HL-60/S4 treated with retinoic acid at 250 ng/mL for 4 days and 3 days (cell line): ENCODE measurements at regions not wholly inside any gene's neighbourhood (a gene's known extent, or its start where the extent isn't known, plus 50 kb on each side); places are given as distances from the start of the nearest gene placed in this dataset.

Source experiments
- in situ Hi-C: fragments of 300-500 bp; cut with MboI; formaldehyde crosslinking; loops from 2 replicates; pipeline ENCODE4 v1.7.0; 2022; ENCODE audit warnings: low sequenced_read_pairs

DNA sequence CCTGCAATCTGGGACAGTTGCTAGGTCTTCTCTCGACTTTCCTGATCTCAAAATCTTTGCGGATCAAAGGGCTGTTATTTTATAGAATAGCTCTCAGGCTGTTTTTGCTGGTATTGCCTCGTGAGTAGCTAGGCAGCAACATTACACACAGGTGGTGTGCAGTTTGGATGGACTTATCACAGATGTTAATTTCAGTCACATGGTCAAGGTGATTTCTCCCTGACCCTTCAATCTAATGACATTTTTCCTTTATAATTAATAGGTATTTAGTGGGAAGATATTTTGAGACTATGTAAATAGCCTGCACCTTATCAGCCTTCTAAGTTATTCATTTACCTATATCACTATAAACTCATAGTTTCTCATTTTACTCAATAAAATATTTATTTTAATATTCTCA is 309.6 kb upstream of the PRKCQ start:
- in situ Hi-C loops = no loop called here

DNA sequence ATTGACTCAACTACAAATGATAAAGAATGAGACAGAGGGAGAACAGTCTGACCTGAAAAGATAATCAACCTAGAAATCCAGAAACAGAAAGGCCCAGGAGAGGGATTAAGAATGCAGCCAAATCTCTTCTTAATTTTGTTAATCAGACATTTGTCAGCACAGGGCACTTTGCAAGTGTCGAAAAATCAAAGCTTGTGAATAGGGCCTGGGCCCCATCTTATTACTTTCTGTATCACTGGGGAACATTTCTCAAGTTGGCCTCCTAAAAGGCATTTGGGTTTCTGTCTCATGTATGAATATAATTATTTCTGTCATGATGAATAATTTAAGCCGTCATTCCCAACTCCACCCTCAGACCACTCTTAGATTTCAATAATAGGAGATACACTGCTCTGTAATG is 308.4 kb upstream of the PRKCQ start:
- in situ Hi-C loops = no loop called here

DNA sequence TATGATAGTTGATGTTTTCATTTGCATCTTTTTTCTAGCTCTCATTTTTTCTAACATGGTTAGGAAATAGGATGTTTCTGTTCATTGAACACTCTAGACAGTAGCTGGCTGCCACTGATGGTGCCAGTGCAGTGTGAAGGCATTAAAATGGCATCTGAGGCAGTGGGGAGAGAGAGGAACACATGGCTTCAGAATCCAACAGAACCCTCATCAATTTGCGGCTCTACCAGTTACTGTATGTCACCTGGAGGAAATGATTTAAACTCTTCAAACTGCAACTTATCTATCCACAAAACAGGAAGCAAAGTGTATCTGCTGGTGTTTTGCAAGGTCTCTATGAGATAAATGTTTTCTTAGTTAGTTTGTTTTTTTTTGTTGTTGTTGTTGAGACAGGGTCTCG is 305.2 kb upstream of the PRKCQ start:
- in situ Hi-C loops = no loop called here

DNA sequence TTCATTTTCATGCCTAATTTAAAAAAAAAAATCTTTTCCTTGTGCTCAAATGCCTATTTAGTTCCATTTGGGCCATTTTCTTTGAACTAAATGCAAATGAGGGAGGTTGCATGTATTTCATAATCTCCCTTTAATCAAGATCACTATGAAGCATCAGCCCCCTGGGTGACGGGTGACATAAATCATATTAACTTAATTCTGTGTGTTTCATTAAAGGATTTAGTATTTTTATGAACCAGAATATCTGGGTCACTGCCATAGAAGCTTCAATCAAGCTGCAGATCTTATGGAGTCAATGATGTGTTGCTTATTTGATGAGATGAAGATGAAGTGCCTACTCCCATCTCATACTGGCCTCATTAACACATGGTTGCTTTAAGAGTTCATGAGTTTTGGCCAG is 301.9 kb upstream of the PRKCQ start:
- in situ Hi-C loops = no loop called here

DNA sequence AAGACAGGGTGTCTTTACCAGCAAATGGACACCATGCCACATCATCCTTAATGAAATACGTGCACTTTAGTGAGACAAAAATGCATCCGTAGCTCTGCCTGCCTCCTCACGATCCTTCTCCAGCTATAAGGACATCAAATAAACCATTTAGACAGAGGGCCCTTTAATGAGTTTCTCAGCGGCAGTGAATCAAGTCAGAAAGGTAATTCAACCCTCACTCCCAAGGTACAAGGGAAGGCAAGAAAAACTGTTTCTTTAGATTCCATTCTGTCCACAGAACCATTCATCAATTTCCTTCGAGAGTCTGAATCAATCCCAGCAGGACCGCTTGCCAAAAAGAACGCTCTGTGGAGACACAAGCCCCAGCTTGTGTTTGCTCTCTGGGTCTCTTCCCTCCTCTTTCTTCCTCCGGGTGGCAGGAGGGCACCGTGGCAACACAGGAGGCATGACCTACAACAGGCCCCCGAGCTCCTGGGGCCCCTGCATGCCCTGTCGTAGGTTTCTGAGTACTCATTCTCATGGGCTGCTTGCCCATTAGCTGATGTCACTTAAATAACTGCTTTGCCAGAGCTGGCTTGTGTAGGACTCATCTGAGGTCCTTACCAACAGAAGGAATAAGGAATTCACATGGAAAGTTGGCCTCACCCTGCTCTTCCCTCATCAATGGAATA is 297.8 kb upstream of the PRKCQ start:
- in situ Hi-C loops = no loop called here

DNA sequence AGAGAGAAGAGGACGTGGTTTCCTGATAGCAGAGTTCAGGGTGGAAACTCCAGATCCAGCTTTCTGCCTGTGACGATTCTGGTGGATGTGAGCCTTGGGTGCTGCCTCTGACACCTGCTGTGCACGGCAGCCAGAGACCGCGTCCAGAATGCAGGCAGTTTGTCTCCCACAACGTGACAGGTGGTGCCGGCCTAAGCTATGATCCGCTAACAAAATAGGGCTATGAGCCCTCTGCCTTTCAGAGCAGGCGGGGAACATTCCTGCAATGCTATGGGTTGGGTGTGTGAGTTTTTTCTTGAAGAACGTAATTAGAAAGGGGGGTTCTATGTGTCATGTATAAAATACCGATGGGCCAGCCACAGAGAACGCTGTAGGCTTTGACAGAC is 297.3 kb upstream of the PRKCQ start:
- in situ Hi-C loops = no loop called here

DNA sequence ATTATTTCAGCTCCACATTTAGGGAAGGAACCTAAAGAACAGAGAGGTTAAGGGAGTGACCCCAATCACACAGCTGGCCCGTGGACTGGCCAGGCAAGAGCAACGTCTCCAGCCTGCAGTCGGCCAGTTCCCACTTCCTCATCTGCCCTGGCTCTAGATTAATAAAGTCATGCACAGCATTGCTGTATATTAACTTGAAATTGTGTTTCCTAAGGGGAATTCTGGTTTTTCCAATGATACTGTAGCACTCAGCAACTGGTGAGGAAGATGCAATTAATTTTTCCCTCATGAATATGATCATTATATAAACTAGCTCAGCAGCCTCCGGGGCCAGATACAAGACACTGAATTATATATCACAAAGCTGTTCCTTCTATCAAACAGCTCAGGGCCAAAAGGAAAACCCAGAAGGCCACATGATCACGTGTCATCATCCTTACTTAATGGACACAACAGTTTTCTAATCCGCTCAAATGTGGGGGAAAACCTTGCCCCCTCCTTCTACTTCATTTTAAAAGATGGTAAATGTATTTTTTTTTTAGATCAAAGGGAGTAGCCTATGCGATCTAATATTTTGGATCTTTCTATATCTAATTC is 295.3 kb upstream of the PRKCQ start:
- in situ Hi-C loops = no loop called here

DNA sequence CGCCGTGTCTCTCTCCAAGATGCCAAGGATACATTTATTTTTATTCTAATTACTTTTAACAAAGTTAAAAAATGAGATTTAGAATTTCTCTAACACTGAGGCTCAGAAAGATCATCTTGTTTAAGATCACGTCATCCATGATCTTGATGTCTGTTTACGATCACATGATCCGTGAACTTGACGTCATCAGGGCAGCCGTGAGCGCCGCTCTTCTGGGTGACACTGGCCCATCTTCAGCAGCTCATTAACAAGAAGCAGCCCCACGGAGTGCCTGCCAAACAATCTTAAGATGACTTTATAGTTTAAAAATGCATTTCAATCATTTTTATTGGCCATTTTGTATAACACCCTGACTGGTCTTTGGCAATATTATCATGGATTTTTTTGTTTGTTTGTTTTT is 291.1 kb upstream of the PRKCQ start:
- in situ Hi-C loops = no loop called here

DNA sequence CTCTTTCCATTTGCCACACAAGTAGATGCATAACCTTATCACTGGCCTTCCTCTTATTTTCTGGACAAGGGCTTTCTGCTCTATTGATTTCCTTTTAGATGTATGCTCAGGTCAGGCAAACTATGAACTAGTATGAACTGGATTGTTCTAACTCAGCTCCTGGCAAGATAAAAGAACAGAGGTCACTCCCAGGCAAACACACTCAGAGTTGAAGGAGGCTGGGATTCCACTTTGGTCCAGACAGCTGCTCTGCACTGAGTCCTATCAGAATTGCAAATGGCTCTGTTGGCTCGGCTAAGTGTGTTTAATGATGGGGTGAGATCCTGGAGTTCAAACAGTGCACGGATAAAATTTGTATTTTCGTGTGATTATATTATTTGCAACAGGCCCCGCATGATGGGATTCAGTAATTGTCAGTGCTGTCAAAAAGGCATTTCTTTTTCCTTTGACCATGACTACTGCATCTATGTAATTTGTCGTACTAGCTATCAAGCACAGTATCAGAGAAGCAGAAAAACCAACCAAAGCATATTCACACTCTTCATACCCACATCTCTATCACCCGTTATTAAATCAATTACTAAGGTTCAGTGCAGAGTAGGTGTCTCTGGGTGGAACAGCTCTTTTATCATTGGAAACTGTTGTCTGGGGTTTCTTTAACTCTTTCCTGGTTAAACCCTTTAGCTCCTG is 288.1 kb upstream of the PRKCQ start:
- in situ Hi-C loops = no loop called here

DNA sequence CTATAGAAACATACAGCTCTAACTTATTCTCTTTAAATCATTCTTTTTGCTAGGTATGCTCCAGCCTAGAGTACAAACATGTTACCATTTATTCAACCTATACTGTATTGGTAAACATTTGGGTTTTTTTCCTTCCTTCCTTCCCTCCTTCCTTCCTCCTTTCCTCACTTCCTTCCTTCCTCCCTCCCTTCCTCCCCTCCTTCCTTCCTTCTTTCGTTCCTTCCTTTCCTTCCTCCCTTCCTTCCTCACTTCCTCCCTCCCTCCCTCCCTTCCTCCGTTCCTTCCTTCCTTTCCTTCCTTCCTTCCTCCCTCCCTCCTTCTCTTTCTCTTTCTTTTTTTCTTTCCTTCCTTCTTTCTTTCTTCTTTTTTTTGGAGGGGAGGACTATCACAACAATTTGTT is 286.7 kb upstream of the PRKCQ start:
- in situ Hi-C loops = no loop called here

DNA sequence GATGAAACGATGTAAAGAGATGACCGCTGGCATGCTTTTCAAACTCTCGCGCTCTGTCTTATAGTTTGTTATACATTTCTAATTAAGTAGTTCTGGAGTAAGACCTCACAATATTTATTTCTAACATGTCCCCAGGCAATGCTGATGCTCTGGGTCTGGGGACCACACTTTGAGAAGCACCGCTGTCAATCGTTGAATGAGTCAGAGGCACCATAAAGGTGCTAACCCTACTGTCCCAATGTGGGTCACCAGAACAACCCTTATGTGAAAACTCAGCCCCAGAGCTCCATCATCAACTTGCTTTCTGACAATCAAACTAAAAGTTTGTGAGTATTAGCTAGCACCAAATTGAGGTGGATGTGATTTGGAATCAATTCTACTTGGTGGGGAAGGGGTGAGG is 284.1 kb upstream of the PRKCQ start:
- in situ Hi-C loops = no loop called here

DNA sequence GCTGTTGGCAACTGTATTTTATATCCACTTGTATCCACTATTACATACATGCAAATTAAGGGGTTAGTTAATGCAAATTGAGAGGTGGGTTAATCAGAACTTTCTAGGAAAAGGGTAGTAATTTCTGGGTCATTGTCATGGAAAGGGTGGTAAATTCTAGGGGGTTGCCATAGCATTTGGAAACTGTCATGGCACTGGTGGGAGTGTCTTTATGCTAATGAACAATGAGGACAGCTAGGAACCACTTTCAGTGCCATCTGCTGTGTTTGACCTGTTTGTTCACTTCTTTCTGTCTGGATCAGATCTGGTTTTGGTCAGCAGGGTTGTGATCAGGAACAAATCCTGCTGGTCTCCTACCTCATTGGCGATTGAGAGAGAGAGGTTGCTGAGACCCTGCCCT is 283.3 kb upstream of the PRKCQ start:
- in situ Hi-C loops = no loop called here

DNA sequence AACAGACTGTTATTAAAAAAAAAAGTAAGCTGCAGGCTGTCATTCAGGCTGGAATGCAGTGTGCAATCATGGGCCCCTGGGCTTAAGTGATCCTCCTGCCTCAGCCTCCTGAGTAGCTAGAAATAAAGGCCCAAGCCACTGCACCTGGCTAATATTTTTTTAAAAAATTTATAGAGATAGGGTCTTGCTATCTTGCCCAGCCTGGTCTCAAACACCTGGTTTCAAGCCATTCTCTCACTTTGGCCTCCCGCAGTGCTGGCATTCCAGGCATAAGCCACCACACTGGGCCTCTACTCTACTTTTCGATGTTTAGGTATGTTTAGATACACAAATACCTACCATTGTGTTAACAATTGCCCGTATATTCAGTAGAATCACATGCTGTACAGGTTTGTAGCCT is 270.4 kb upstream of the PRKCQ start:
- in situ Hi-C loops = no loop called here

DNA sequence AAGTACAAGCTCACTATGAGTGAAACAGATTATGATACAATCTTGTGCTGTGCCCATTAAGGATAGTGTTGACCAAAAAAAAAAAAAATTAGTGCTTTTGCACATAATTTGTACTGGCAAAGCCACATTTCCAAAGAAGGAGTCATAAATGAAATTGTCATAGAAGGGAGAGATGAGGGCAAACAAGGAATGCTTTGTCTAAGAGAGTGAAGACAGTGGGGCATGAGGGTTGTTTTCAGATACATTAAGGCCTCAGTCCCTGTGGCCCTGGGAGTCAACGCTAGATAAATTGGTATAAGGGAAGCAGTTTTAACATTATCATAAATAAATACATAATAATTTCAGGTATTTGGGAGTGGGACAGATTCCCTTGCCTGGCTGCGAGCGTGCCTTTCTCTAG is 267.5 kb upstream of the PRKCQ start:
- in situ Hi-C loops = loop anchor here (10.0 kb wide), 1 partner anchor 567 kb away; the partner anchor contains the start of gene SFMBT2

DNA sequence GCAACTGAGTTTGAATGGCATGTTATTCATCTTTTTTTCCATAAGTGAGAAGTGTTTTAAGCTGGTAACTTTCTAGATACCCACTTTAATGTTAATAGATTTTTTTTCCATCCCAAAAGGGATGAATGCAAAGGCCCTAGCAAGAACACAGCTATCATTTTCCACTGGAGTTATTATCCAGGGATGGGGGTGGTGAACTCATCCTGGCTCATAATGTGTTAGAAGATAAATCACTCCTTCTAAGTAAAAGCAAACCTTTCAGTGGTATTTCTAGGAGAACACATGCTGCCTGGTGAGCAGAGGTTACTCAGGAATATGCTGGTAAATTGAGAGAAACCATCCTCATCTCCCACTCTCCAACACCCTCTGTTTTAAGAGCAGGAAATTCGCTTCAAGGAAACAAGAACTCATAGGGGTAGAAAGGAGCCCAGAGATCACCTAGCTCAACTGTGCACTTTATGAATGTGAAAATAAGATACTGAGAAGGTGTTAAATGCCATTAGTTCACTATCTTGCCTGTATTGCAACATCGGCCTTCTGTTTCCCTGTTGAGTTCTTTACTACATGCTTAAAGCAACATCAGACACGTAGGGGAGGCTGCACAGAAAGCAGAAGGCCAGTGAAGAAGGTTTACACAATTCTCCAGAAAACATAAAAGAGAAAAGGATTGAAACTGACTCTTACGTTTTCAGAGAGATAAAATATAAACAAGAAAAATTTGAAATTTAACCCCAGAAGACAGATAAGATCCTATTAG is 264.0 kb upstream of the PRKCQ start:
- in situ Hi-C loops = loop anchor here (10.0 kb wide), 1 partner anchor 571 kb away; the partner anchor contains the start of gene SFMBT2

DNA sequence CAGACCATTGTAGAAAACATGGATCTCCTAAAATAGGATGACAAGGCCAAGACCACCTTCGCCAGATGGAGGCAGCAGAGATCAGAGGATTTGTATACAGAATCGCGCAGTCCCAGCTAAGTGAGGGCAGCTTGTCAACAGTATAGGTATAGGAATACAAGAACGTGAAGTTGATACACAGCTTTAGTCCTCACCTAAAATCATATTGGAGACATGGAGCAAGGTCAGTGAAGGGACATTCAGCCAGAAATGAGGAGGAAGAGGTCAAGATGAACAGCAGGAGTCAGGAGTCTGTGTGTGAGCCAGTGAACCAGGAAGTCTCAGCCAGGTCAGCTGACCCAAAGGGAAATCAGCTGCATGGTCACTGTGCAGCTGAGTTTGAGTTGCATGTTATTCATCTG is 263.4 kb upstream of the PRKCQ start:
- in situ Hi-C loops = loop anchor here (10.0 kb wide), 1 partner anchor 571 kb away; the partner anchor contains the start of gene SFMBT2

DNA sequence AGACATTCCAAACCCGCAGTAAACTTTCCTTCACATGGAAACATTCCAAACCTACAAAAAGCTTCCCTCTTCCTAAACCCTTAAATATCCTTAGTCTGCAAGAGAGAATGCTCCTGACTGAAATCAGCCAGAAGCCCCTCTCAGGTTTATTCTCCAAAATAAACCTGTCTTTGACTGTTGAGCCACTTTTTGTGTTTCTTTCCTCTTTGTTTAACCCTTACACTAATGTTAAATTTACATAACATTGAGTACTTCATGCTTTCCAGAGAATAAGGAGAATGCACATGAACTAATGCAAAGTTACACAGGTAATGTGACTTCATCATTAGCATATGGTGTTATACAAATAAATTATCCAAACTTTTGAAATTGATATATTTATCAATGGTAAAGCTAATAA is 262.6 kb upstream of the PRKCQ start:
- in situ Hi-C loops = loop anchor here (10.0 kb wide), 1 partner anchor 572 kb away; the partner anchor contains the start of gene SFMBT2

DNA sequence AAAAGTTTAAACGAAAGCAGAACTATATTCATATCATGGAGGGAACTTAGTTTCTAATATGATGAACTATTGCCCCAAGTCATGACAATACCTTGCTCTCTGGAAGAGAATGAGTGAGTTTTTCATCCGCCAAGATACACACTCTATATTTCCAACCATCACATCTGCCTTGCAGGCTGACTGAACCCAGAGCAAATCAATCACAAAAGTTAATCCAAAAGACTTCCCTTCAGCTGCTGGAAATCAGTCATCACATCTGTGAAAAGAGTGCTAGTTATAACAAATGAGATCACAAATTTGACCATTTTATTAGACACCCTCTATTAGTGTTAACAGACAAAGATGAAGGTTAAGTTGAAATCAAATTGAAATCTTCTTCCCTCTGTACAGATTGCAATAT is 261.7 kb upstream of the PRKCQ start:
- in situ Hi-C loops = loop anchor here (10.0 kb wide), 1 partner anchor 573 kb away; the partner anchor contains the start of gene SFMBT2

DNA sequence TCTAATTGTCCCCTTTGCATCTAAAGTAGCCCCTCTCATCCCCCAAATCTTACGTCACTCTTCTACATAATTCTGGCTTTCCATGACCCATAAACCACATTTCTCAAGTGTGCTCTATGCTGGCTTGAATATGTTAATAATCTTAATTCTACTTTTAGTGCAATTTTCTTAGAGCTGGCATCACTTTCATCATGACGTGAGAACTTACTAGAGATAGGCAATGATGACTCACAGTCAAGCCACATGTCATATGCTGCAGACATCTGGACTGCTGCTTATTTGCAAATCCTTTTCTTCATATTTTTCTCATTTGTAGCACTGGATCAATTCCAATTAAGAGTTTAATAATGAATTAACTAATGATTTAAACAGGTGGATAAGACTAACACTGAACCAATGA is 260.7 kb upstream of the PRKCQ start:
- in situ Hi-C loops = loop anchor here (10.0 kb wide), 1 partner anchor 574 kb away; the partner anchor contains the start of gene SFMBT2

DNA sequence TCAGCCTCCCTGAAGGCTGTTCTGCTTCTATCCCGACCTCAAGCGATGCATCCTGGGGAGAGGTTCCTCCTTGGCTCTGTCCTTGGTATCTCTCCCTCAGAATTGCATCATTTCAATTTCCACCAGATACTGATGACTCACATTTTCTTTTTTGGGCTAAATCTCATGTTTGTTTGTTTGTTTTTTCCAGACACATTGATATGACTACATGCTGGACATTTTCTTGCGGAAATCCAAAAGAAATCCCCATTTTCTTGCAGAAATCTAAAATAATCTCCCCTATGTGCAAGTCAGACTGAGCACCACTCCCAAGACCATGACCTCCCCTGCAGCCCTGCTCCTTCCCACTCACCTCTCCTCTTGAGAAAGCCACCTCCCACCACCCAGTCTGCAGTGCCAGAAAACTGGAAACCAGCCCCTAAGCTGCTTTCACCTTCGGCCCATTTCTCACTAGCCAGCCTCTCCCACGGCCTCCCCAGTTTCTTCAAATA is 260.2 kb upstream of the PRKCQ start:
- in situ Hi-C loops = loop anchor here (10.0 kb wide), 1 partner anchor 575 kb away; the partner anchor contains the start of gene SFMBT2

DNA sequence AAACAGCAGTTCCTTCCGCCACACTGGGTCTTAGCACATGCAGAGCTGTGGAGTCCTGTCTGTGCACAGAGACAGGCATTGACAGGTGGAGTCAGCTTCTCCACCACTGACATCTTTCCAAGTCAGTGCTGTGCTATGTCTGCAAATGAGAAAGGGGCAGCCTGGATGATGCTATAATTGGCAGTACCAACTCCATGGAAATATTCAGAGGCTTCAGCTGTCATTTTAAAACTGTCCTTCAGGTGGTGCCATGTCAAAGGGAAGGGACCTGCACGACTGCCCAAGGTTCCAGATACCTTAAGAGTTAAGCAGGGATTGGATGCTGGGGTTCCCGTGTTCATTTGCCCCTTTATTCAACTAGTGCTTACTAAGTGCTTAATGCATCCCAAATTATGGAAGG is 258.0 kb upstream of the PRKCQ start:
- in situ Hi-C loops = no loop called here
